Skin of body (tissue), 1 donor: ENCODE measurements at regions not wholly inside any gene's neighbourhood (a gene's known extent, or its start where the extent isn't known, plus 50 kb on each side); places are given as distances from the start of the nearest gene placed in this dataset.
A peak's percentile ranks its signal among the peaks of the same experiment; 100 is the strongest.

Experiments
- DNase-seq: peaks from one replicate; lab custom pipeline; 2025; lab: John Stamatoyannopoulos, UW

GRCh38 chr11:86193297-86194095, 51.1 kb upstream of the EED start:
- peak; percentile 12 for DNase-seq

- no peak for DNase-seq
Measured at GRCh38 chr11:86192519-86193257, 51.9 kb upstream of the EED start.

- DNase-seq: no peak
Measured at GRCh38 chr11:86191874-86192273, 52.7 kb upstream of the EED start.

- no peak for DNase-seq
Measured at GRCh38 chr11:86187027-86187426, 57.5 kb upstream of the EED start.

- DNase-seq: no peak
Measured at GRCh38 chr11:86186386-86186785, 58.2 kb upstream of the EED start.

- DNase-seq: no peak
Measured at GRCh38 chr11:86185381-86185750, 59.2 kb upstream of the EED start.

GRCh38 chr11:86184728-86185380, 59.7 kb upstream of the EED start:
- no peak for DNase-seq

- DNase-seq: no peak
Measured at GRCh38 chr11:86183694-86184093, 60.9 kb upstream of the EED start.

- no peak for DNase-seq
Measured at GRCh38 chr11:86182976-86183584, 61.5 kb upstream of the EED start.

GRCh38 chr11:86181379-86181778, 63.2 kb upstream of the EED start:
- no peak for DNase-seq

GRCh38 chr11:86180851-86181250, 63.7 kb upstream of the EED start:
- DNase-seq: no peak

- DNase-seq: no peak
Measured at GRCh38 chr11:86180423-86180822, 64.1 kb upstream of the EED start.

- DNase-seq: no peak
Measured at GRCh38 chr11:86179646-86180064, 64.9 kb upstream of the EED start.

GRCh38 chr11:86177302-86177701, 67.3 kb upstream of the EED start:
- DNase-seq: no peak

- no peak for DNase-seq
Measured at GRCh38 chr11:86176165-86176884, 68.2 kb upstream of the EED start.

- DNase-seq: no peak
Measured at GRCh38 chr11:86175626-86176025, 68.9 kb upstream of the EED start.

GRCh38 chr11:86175191-86175590, 69.4 kb upstream of the EED start:
- no peak for DNase-seq

GRCh38 chr11:86174101-86175046, 70.2 kb upstream of the EED start:
- no peak for DNase-seq

- no peak for DNase-seq
Measured at GRCh38 chr11:86172894-86173293, 71.7 kb upstream of the EED start.

GRCh38 chr11:86171627-86172026, 72.9 kb upstream of the EED start:
- DNase-seq: no peak
